ENCODE measurements at regions not wholly inside any gene's neighbourhood (a gene's known extent, or its start where the extent isn't known, plus 50 kb on each side); places are given as distances from the start of the nearest gene placed in this dataset.

DNA sequence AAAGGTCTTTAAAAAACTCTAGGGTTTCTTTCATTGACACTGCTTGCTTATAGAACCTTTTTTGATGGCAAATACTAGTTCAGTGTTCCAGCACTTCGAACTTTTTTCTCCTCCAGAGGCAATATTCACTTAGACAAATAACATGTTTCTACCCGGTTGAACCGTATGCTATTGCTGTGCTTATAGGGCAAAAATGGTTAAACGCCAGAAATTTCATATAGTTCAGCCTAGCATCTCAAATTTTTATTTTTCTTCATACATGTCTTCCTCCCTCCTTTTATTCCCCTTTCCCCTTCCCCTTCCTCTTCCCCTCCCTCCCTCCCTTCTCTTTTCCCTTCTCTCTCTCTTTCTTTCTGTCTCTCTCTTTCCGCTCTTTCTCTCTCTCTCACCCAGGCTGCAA, 96.9 kb upstream of the FSHR start:
- Histone ChIP-seq H3K36me3 (ENCODE audit: insufficient read depth, low read length) (no peaks in the 10 kb centered on the region), H3K27me3 (ENCODE audit: insufficient read depth, low read length) (no peaks in the 10 kb centered on the region), H2AFZ (ENCODE audit: low read depth, low read length) (no peak overlapping the region), H3K4me1 (ENCODE audit: insufficient read depth, low read length) (peaks cover 6% of the 10 kb centered on the region), H3K9ac (ENCODE audit: low read length) (no peak overlapping the region), H3K4me3 (ENCODE audit: insufficient read depth, low read depth, low read length) (no peak overlapping the region), H4K20me1 (ENCODE audit: insufficient read depth, low read length) (no peaks in the 10 kb centered on the region), H3K79me2 (ENCODE audit: insufficient read depth, low read length) (no peaks in the 10 kb centered on the region), H3K4me2 (ENCODE audit: low read length) (no peak overlapping the region), H3K27ac (ENCODE audit: low read depth, low read length) (no peak overlapping the region), H3K9me3 (ENCODE audit: insufficient read depth, low read depth, low read length) (no peaks in the 10 kb centered on the region)
- no peak for DNase-seq (ENCODE audit: low read depth)
- no peaks in the 10 kb centered on the region for H3K9me3 Mint-ChIP-seq (ENCODE audit: unreplicated experiment)
- peak overlapping the region; percentile 76 for H3K27ac Mint-ChIP-seq (ENCODE audit: unreplicated experiment)
- FAIRE-seq = no peak
- no peaks in the 10 kb centered on the region for H3K27me3 Mint-ChIP-seq (ENCODE audit: low read depth, unreplicated experiment)
- TF ChIP-seq EZH2 (IDR thresholded peaks at IDR 0.05; ENCODE audit: insufficient read depth, low read length) (no peak), CTCF (IDR thresholded peaks at IDR 0.05; ENCODE audit: insufficient read depth, low read depth, low read length) (no peak)
- H3K4me3 Mint-ChIP-seq (ENCODE audit: unreplicated experiment) = no peak overlapping the region
- H3K36me3 Mint-ChIP-seq (ENCODE audit: low read depth, unreplicated experiment) = no peaks in the 10 kb centered on the region
- peaks cover 36% of the 10 kb centered on the region for H3K4me1 Mint-ChIP-seq (ENCODE audit: low read depth, unreplicated experiment)

DNA sequence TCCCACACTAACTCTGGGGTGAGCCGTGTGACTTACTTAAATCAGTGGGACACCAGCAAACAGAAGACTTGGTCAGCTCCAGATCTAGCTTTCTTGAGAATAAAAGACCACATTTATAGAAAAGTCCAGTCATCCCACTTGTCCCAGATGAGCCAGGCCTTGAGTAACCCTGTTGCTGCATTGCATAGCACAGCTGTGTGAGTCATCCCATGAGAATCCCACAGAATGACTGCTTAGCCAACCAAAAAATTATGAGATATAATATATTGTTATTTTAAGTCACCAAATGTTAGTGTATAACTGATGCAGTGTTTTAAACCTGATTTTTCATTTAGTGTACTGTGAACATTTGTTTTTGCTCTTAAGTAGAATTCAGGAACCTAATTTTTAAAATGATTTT, 94.2 kb upstream of the FSHR start:
- H3K4me3 Mint-ChIP-seq (ENCODE audit: unreplicated experiment) = no peak overlapping the region
- Histone ChIP-seq H3K4me3 (ENCODE audit: insufficient read depth, low read depth, low read length) (no peak overlapping the region), H3K36me3 (ENCODE audit: insufficient read depth, low read length) (no peaks in the 10 kb centered on the region), H3K9me3 (ENCODE audit: insufficient read depth, low read depth, low read length) (no peaks in the 10 kb centered on the region), H2AFZ (ENCODE audit: low read depth, low read length) (no peak overlapping the region), H3K27ac (ENCODE audit: low read depth, low read length) (peak overlapping the region; percentile 69), H3K9ac (ENCODE audit: low read length) (no peak overlapping the region), H3K79me2 (ENCODE audit: insufficient read depth, low read length) (no peaks in the 10 kb centered on the region), H3K4me1 (ENCODE audit: insufficient read depth, low read length) (peaks cover 6% of the 10 kb centered on the region), H4K20me1 (ENCODE audit: insufficient read depth, low read length) (no peaks in the 10 kb centered on the region), H3K27me3 (ENCODE audit: insufficient read depth, low read length) (no peaks in the 10 kb centered on the region), H3K4me2 (ENCODE audit: low read length) (peak overlapping the region; percentile 27)
- peak overlapping the region; percentile 99 for H3K27ac Mint-ChIP-seq (ENCODE audit: unreplicated experiment)
- peak; percentile 9 for FAIRE-seq
- DNase-seq (ENCODE audit: low read depth) = peak; percentile 97
- no peaks in the 10 kb centered on the region for H3K27me3 Mint-ChIP-seq (ENCODE audit: low read depth, unreplicated experiment)
- peaks cover 25% of the 10 kb centered on the region for H3K4me1 Mint-ChIP-seq (ENCODE audit: low read depth, unreplicated experiment)
- no peak for TF ChIP-seq EZH2 (IDR thresholded peaks at IDR 0.05; ENCODE audit: insufficient read depth, low read length)
- no peak for TF ChIP-seq CTCF (IDR thresholded peaks at IDR 0.05; ENCODE audit: insufficient read depth, low read depth, low read length)
- no peaks in the 10 kb centered on the region for H3K9me3 Mint-ChIP-seq (ENCODE audit: unreplicated experiment)
- H3K36me3 Mint-ChIP-seq (ENCODE audit: low read depth, unreplicated experiment) = no peaks in the 10 kb centered on the region

DNA sequence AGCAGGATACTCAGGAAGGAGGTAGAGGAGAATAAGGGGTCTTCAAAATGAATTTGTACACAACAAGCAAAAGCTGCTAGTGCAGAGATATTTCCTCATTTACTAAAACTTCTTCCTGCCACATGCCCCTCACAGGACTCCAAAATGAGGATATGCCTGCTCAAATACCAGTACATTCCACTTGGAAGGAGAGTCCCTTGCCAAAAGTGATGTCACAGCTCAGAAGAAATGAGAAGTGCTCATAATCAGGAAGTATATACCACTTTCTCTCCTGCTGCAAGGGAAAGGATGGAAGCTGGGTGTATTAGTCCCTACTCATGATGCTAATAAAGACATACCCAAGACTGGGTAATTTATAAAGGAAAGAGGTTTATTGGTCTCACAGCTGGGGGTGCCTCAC, 87.7 kb upstream of the FSHR start:
- DNase-seq (ENCODE audit: low read depth) (peak; percentile 27), FAIRE-seq (no peak)
- H3K4me3 Mint-ChIP-seq (ENCODE audit: unreplicated experiment) = no peak overlapping the region
- peak overlapping the region; percentile 84 for H3K27ac Mint-ChIP-seq (ENCODE audit: unreplicated experiment)
- Histone ChIP-seq H3K27me3 (ENCODE audit: insufficient read depth, low read length) (no peaks in the 10 kb centered on the region), H3K4me3 (ENCODE audit: insufficient read depth, low read depth, low read length) (no peak overlapping the region), H3K4me2 (ENCODE audit: low read length) (no peak overlapping the region), H3K4me1 (ENCODE audit: insufficient read depth, low read length) (no peaks in the 10 kb centered on the region), H4K20me1 (ENCODE audit: insufficient read depth, low read length) (no peaks in the 10 kb centered on the region), H3K79me2 (ENCODE audit: insufficient read depth, low read length) (no peaks in the 10 kb centered on the region), H3K9me3 (ENCODE audit: insufficient read depth, low read depth, low read length) (no peaks in the 10 kb centered on the region), H2AFZ (ENCODE audit: low read depth, low read length) (no peak overlapping the region), H3K9ac (ENCODE audit: low read length) (no peak overlapping the region), H3K36me3 (ENCODE audit: insufficient read depth, low read length) (no peaks in the 10 kb centered on the region), H3K27ac (ENCODE audit: low read depth, low read length) (no peak overlapping the region)
- no peaks in the 10 kb centered on the region for H3K27me3 Mint-ChIP-seq (ENCODE audit: low read depth, unreplicated experiment)
- peaks cover 3% of the 10 kb centered on the region for H3K9me3 Mint-ChIP-seq (ENCODE audit: unreplicated experiment)
- H3K4me1 Mint-ChIP-seq (ENCODE audit: low read depth, unreplicated experiment) = peaks cover 13% of the 10 kb centered on the region
- no peak for TF ChIP-seq CTCF (IDR thresholded peaks at IDR 0.05; ENCODE audit: insufficient read depth, low read depth, low read length)
- no peak for TF ChIP-seq EZH2 (IDR thresholded peaks at IDR 0.05; ENCODE audit: insufficient read depth, low read length)
- H3K36me3 Mint-ChIP-seq (ENCODE audit: low read depth, unreplicated experiment) = no peaks in the 10 kb centered on the region
